ENCODE measurements at regions not wholly inside any gene's neighbourhood (a gene's known extent, or its start where the extent isn't known, plus 50 kb on each side); places are given as distances from the start of the nearest gene placed in this dataset.

GRCh38 chr10:83908506-83908905 lies 230.8 kb upstream of the GHITM start:
- no peak for DNase-seq (ENCODE audit: extremely low spot score)
- H3K4me1 ChIP-seq: no peaks in the 10 kb centered on the region
- H3K9me3 ChIP-seq: no peaks in the 10 kb centered on the region
- TF ChIP-seq EP300 (IDR thresholded peaks at IDR 0.05): no peak
- no peak for TF ChIP-seq POLR2A (IDR thresholded peaks at IDR 0.05; ENCODE audit: low read depth)
- TF ChIP-seq, protein P1, sequence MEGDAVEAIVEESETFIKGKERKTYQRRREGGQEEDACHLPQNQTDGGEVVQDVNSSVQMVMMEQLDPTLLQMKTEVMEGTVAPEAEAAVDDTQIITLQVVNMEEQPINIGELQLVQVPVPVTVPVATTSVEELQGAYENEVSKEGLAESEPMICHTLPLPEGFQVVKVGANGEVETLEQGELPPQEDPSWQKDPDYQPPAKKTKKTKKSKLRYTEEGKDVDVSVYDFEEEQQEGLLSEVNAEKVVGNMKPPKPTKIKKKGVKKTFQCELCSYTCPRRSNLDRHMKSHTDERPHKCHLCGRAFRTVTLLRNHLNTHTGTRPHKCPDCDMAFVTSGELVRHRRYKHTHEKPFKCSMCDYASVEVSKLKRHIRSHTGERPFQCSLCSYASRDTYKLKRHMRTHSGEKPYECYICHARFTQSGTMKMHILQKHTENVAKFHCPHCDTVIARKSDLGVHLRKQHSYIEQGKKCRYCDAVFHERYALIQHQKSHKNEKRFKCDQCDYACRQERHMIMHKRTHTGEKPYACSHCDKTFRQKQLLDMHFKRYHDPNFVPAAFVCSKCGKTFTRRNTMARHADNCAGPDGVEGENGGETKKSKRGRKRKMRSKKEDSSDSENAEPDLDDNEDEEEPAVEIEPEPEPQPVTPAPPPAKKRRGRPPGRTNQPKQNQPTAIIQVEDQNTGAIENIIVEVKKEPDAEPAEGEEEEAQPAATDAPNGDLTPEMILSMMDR (IDR thresholded peaks at IDR 0.05): no peak
- no peak for TF ChIP-seq POLR2AphosphoS5 (IDR thresholded peaks at IDR 0.05)
- H3K36me3 ChIP-seq: no peaks in the 10 kb centered on the region
- no peak overlapping the region for H3K27ac ChIP-seq (replicated peaks in 1 of 4)
- intact Hi-C loops (cut with DNase I): no loop called here
- WGBS: 81% methylated on average over 2 of the region's 2 CpGs
- H3K27me3 ChIP-seq: no peaks in the 10 kb centered on the region
- no peak overlapping the region for H3K4me3 ChIP-seq

- Histone ChIP-seq H3K27me3 (no peaks in the 10 kb centered on the region), H3K36me3 (no peaks in the 10 kb centered on the region), H3K9me3 (no peaks in the 10 kb centered on the region), H3K27ac (replicated peaks in 1 of 4) (no peak overlapping the region), H3K4me1 (no peaks in the 10 kb centered on the region), H3K4me3 (no peak overlapping the region)
- 40% methylated on average over 7 of the region's 7 CpGs for WGBS
- TF ChIP-seq, protein P1 (IDR thresholded peaks at IDR 0.05): no peak
- TF ChIP-seq POLR2AphosphoS5 (IDR thresholded peaks at IDR 0.05): no peak
- TF ChIP-seq POLR2A (IDR thresholded peaks at IDR 0.05; ENCODE audit: low read depth): no peak
- TF ChIP-seq EP300 (IDR thresholded peaks at IDR 0.05): no peak
- intact Hi-C loops (cut with DNase I): no loop called here
- no peak for DNase-seq (ENCODE audit: extremely low spot score)
Measured at GRCh38 chr10:83909001-83909400, 230.3 kb upstream of the GHITM start.

DNA sequence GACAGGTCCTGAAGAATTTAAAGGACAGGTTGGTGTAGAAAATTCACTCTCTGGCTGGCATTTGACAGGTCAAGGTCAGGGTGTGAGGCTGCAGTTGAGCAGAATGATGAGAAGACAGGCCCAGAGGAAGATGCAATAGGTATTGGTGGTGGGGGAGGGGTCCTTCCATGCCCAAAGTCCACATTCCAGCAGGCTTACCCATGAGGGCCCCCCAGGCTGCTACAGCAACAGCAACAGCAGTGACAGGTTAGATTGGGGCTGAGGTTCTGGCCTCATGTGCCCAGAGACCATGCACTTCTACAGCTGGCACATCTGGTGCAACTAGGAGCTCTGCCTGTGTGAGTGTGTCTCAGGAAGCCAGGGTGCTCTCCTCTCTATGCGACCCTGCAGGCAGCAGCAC lies 223.5 kb upstream of the GHITM start:
- no peaks in the 10 kb centered on the region for H3K36me3 ChIP-seq
- peaks cover 0 to 8% (median 0%) of the 10 kb centered on the region in 4 donors for H3K27me3 ChIP-seq
- WGBS: no CpG with 5 or more reads among the region's 1 CpG
- H3K4me3 ChIP-seq: no peak overlapping the region
- peak; percentile 70 for DNase-seq (ENCODE audit: extremely low spot score)
- intact Hi-C loops (cut with DNase I): no loop called here
- no peaks in the 10 kb centered on the region for H3K9me3 ChIP-seq
- H3K4me1 ChIP-seq: no peaks in the 10 kb centered on the region
- H3K27ac ChIP-seq (replicated peaks in 1 of 4): no peak overlapping the region
- TF ChIP-seq POLR2AphosphoS5 (IDR thresholded peaks at IDR 0.05): no peak
- no peak for TF ChIP-seq POLR2A (IDR thresholded peaks at IDR 0.05; ENCODE audit: low read depth)
- TF ChIP-seq EP300 (IDR thresholded peaks at IDR 0.05): no peak
- TF ChIP-seq, protein P1 (IDR thresholded peaks at IDR 0.05): no peak

DNA sequence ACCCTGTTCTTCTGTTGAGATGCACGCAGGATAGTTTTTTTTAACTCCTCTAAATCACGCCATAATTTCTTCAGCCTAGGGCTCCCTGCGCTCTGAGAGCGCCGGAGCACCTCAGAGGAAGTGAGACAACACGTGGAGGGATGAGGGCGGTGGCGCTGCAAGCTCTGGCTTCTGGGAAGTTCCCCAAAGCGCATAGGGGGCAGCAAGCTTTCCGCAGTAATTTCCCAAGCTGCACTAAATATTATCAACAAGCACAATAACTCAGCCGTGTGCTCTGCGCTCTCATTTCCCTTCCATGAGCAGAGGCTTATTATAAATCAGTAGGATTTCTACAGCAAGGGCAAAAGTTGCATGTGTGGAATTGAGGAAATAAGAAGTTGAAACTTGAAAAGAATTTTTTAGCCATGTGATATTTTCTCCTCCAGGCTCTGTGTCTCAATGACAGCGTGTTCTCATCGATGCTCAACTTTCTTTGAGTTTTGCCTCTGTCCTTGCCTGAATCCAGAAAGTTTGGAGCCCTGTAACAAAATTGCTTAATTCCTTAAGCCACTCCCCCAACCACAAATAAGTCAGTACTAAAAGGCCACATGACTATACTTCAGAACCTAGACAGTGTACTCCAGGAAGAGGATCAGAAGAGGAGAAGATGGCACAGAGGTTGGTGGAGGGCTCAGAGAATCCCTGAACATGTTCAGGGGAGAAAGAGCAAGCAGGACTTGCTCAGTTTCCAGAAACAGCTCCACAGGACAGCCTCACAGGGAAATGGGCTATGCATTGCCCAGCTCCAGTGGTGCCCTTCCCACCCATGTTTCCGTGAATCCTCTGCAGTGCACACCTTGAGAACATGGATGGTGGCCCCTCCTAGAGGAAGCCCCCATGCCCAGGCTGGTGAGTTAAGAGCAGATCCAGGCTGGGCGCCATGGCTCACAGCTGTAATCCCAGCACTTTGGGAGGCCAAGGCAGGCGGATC lies 221.5 kb upstream of the GHITM start:
- peak; percentile 77 for DNase-seq (ENCODE audit: extremely low spot score)
- no peak overlapping the region for H3K4me3 ChIP-seq
- WGBS: 83% methylated on average over 17 of the region's 17 CpGs
- no peak overlapping the region for H3K27ac ChIP-seq (replicated peaks in 1 of 4)
- TF ChIP-seq POLR2A (IDR thresholded peaks at IDR 0.05; ENCODE audit: low read depth) (no peak), EP300 (IDR thresholded peaks at IDR 0.05) (no peak), POLR2AphosphoS5 (IDR thresholded peaks at IDR 0.05) (no peak)
- TF ChIP-seq, protein P1 (IDR thresholded peaks at IDR 0.05): peak in 1 of 3 experiments; percentile 19
- H3K36me3 ChIP-seq: no peaks in the 10 kb centered on the region
- peaks cover 0 to 8% (median 0%) of the 10 kb centered on the region in 4 donors for H3K27me3 ChIP-seq
- no peaks in the 10 kb centered on the region for H3K4me1 ChIP-seq
- intact Hi-C loops (cut with DNase I): no loop called here
- H3K9me3 ChIP-seq: no peaks in the 10 kb centered on the region
